ENCODE measurements at regions not wholly inside any gene's neighbourhood (a gene's known extent, or its start where the extent isn't known, plus 50 kb on each side); places are given as distances from the start of the nearest gene placed in this dataset.

- H3K36me3 ChIP-seq (ENCODE audit: control insufficient read depth in 2 of 2, extremely low read depth in 1 of 2, insufficient read depth in 2 of 2, low read length in 2 of 2), result no peaks in the 10 kb centered on the region
- H3K4me1 ChIP-seq (ENCODE audit: control insufficient read depth, extremely low read depth, insufficient read depth, low read length), result no peaks in the 10 kb centered on the region
- dilution Hi-C loops (cut with MboI; ENCODE audit: extremely low pct_ligation_motif_present, low sequenced_read_pairs), result no loop called here
- no peak for FAIRE-seq
- DNase-seq (ENCODE audit: low read depth, low spot score), result no peak
- H3K9me3 ChIP-seq (ENCODE audit: control insufficient read depth, low read depth, low read length), result no peaks in the 10 kb centered on the region
- no peak for TF ChIP-seq EZH2 (IDR thresholded peaks at IDR 0.05; ENCODE audit: low read length)
- no peak overlapping the region for H2AFZ ChIP-seq (ENCODE audit: control insufficient read depth, low read length)
- no peaks in the 10 kb centered on the region for H4K20me1 ChIP-seq (ENCODE audit: control insufficient read depth, extremely low read depth, insufficient read depth, low read length)
- no peak overlapping the region for H3K9ac ChIP-seq (ENCODE audit: control insufficient read depth, extremely low read depth, insufficient read depth, low read length)
- H3K9me1 ChIP-seq (ENCODE audit: control insufficient read depth, extremely low read depth, insufficient read depth, low read length), result no peaks in the 10 kb centered on the region
- no peak overlapping the region for H3K27ac ChIP-seq (ENCODE audit: control insufficient read depth, insufficient read depth, low read length)
- H3K4me3 ChIP-seq (ENCODE audit: control insufficient read depth in 2 of 3, extremely low read depth in 1 of 3, insufficient read depth in 2 of 3, low read depth in 1 of 3, low read length in 3 of 3), result no peak overlapping the region
- no peak overlapping the region for H3K4me2 ChIP-seq (ENCODE audit: control insufficient read depth, extremely low read depth, insufficient read depth, low read depth, low read length)
- no peaks in the 10 kb centered on the region for H3K27me3 ChIP-seq (ENCODE audit: control insufficient read depth, extremely low read depth, insufficient read depth, low read length)
- H3K79me2 ChIP-seq (ENCODE audit: control insufficient read depth, insufficient read depth, low read length), result no peaks in the 10 kb centered on the region
These were observed 442.2 kb upstream of the CLINT1 start for GRCh38 chr5:158301186-158301585.

DNA sequence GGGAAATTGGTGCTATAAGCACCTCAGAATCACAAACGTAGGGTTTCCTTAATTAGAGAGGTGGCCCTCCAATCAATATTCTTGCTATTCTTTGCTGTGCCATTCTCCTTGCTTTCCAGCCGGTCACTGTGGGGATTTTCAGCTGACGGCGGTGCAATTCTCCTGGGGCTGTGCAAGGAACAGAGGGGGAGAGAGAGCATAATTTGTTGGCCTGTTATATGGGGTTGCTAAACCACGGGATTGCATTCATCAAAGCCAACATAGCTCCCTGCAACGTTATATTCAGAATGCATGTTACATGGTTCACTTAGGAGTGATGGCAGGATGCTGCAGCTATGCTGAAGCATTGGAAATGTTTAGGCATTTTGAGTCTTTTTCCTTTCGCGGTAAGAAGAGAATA lies 441.3 kb upstream of the CLINT1 start:
- Histone ChIP-seq H3K36me3 (ENCODE audit: control insufficient read depth in 2 of 2, extremely low read depth in 1 of 2, insufficient read depth in 2 of 2, low read length in 2 of 2) (no peaks in the 10 kb centered on the region), H3K79me2 (ENCODE audit: control insufficient read depth, insufficient read depth, low read length) (no peaks in the 10 kb centered on the region), H3K4me2 (ENCODE audit: control insufficient read depth, extremely low read depth, insufficient read depth, low read depth, low read length) (no peak overlapping the region), H3K27ac (ENCODE audit: control insufficient read depth, insufficient read depth, low read length) (no peak overlapping the region), H3K9me1 (ENCODE audit: control insufficient read depth, extremely low read depth, insufficient read depth, low read length) (no peaks in the 10 kb centered on the region), H2AFZ (ENCODE audit: control insufficient read depth, low read length) (no peak overlapping the region), H3K4me3 (ENCODE audit: control insufficient read depth in 2 of 3, extremely low read depth in 1 of 3, insufficient read depth in 2 of 3, low read depth in 1 of 3, low read length in 3 of 3) (no peak overlapping the region), H3K9ac (ENCODE audit: control insufficient read depth, extremely low read depth, insufficient read depth, low read length) (no peak overlapping the region), H4K20me1 (ENCODE audit: control insufficient read depth, extremely low read depth, insufficient read depth, low read length) (no peaks in the 10 kb centered on the region), H3K27me3 (ENCODE audit: control insufficient read depth, extremely low read depth, insufficient read depth, low read length) (no peaks in the 10 kb centered on the region), H3K9me3 (ENCODE audit: control insufficient read depth, low read depth, low read length) (no peaks in the 10 kb centered on the region), H3K4me1 (ENCODE audit: control insufficient read depth, extremely low read depth, insufficient read depth, low read length) (no peaks in the 10 kb centered on the region)
- DNase-seq (ENCODE audit: low read depth, low spot score), result no peak
- TF ChIP-seq, protein P1, sequence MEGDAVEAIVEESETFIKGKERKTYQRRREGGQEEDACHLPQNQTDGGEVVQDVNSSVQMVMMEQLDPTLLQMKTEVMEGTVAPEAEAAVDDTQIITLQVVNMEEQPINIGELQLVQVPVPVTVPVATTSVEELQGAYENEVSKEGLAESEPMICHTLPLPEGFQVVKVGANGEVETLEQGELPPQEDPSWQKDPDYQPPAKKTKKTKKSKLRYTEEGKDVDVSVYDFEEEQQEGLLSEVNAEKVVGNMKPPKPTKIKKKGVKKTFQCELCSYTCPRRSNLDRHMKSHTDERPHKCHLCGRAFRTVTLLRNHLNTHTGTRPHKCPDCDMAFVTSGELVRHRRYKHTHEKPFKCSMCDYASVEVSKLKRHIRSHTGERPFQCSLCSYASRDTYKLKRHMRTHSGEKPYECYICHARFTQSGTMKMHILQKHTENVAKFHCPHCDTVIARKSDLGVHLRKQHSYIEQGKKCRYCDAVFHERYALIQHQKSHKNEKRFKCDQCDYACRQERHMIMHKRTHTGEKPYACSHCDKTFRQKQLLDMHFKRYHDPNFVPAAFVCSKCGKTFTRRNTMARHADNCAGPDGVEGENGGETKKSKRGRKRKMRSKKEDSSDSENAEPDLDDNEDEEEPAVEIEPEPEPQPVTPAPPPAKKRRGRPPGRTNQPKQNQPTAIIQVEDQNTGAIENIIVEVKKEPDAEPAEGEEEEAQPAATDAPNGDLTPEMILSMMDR (optimal IDR thresholded peaks at IDR 0.05 in 1 of 3, IDR thresholded peaks at IDR 0.05 in 1 of 3, conservative IDR thresholded peaks at IDR 0.05 in 1 of 3; ENCODE audit: extremely low read depth in 1 of 3, insufficient read depth in 2 of 3, low read length in 3 of 3), result no peak
- no peak for TF ChIP-seq EZH2 (IDR thresholded peaks at IDR 0.05; ENCODE audit: low read length)
- dilution Hi-C loops (cut with MboI; ENCODE audit: extremely low pct_ligation_motif_present, low sequenced_read_pairs), result no loop called here
- no peak for FAIRE-seq

GRCh38 chr5:158297002-158297527 lies 438.1 kb upstream of the CLINT1 start:
- Histone ChIP-seq H3K9me3 (ENCODE audit: control insufficient read depth, low read depth, low read length) (no peaks in the 10 kb centered on the region), H3K9me1 (ENCODE audit: control insufficient read depth, extremely low read depth, insufficient read depth, low read length) (no peaks in the 10 kb centered on the region), H3K4me2 (ENCODE audit: control insufficient read depth, extremely low read depth, insufficient read depth, low read depth, low read length) (no peak overlapping the region), H3K4me1 (ENCODE audit: control insufficient read depth, extremely low read depth, insufficient read depth, low read length) (no peaks in the 10 kb centered on the region), H3K27me3 (ENCODE audit: control insufficient read depth, extremely low read depth, insufficient read depth, low read length) (no peaks in the 10 kb centered on the region), H3K9ac (ENCODE audit: control insufficient read depth, extremely low read depth, insufficient read depth, low read length) (no peak overlapping the region), H3K27ac (ENCODE audit: control insufficient read depth, insufficient read depth, low read length) (no peak overlapping the region), H4K20me1 (ENCODE audit: control insufficient read depth, extremely low read depth, insufficient read depth, low read length) (no peaks in the 10 kb centered on the region), H3K4me3 (ENCODE audit: control insufficient read depth in 2 of 3, extremely low read depth in 1 of 3, insufficient read depth in 2 of 3, low read depth in 1 of 3, low read length in 3 of 3) (no peak overlapping the region), H2AFZ (ENCODE audit: control insufficient read depth, low read length) (no peak overlapping the region), H3K79me2 (ENCODE audit: control insufficient read depth, insufficient read depth, low read length) (no peaks in the 10 kb centered on the region), H3K36me3 (ENCODE audit: control insufficient read depth in 2 of 2, extremely low read depth in 1 of 2, insufficient read depth in 2 of 2, low read length in 2 of 2) (no peaks in the 10 kb centered on the region)
- no peak for FAIRE-seq
- dilution Hi-C loops (cut with MboI; ENCODE audit: extremely low pct_ligation_motif_present, low sequenced_read_pairs), result no loop called here
- TF ChIP-seq EZH2 (IDR thresholded peaks at IDR 0.05; ENCODE audit: low read length), result no peak
- TF ChIP-seq, protein P1 (optimal IDR thresholded peaks at IDR 0.05 in 1 of 3, IDR thresholded peaks at IDR 0.05 in 1 of 3, conservative IDR thresholded peaks at IDR 0.05 in 1 of 3; ENCODE audit: extremely low read depth in 1 of 3, insufficient read depth in 2 of 3, low read length in 3 of 3), result no peak
- no peak for DNase-seq (ENCODE audit: low read depth, low spot score)

Measured in keratinocyte (primary cell).